HG02973 (cell line): ENCODE measurements at regions not wholly inside any gene's neighbourhood (a gene's known extent, or its start where the extent isn't known, plus 50 kb on each side); places are given as distances from the start of the nearest gene placed in this dataset.

Experiments used
- ATAC-seq: cut with Tn5 transposase; IDR thresholded peaks from one replicate; pipeline ENCODE4 v1.9.1; 2021; ENCODE audit warnings: moderate library complexity; ENCODE audit not compliant: unreplicated experiment

DNA sequence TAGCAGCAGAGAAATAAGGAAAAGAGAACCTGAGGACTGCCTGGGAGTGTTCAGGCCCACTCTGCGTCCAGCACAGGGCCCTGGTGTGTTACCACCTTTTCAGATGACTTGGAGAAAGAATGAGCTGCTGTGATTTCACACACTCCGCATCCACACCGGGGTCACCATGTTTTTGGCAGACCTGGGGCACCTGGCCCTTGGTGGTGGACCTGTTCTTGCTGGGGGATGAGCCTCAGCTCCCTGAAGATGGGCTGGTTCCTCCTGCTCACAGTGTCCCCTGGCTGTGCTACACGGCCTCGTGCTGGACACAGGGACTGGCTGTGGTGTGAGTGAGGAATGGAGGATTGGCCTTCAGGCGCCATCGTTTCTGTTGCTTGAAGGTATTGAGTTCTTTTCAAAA lies 1381.4 kb downstream of the TBC1D22A start:
- ATAC-seq, result no peak

DNA sequence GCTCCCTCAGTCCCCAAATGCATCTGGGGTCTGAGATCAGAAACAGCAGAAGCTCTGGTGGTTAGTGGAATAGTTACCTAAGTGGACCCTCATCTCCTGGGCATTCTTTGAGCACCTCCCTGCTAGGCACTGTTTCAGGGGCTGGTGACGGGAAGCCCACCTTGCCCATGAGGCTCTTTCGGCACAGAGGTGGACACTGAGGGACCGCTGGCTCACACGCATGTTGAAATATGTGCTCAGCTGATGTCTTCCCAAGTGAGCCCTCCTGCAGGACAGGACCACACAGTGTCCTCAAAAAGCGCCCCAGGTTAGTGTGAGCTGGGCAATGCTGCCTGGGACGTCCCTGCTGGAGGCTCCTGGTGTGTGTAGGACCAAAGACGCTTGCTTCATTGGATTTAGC lies 1379.9 kb downstream of the TBC1D22A start:
- ATAC-seq, result no peak

DNA sequence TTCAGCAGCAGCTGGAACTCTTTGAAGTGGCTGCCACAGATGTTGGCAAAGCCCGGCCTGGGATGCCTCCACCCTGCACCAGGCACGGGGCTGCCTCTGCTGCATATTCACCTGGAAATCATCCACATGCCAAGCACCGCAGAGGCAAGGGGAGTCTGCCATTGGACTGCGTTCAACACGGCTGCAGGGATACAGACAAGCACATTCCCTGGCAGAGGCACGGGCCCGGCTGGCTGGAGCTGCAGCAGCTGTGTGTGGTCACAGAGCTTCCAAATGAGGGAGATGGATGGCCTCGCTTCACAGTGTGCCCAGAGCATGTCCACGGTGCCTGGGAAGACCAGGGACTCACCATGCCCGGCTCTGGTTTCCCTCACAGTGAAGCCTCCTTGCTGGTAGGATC lies 1378.9 kb downstream of the TBC1D22A start:
- no peak for ATAC-seq

DNA sequence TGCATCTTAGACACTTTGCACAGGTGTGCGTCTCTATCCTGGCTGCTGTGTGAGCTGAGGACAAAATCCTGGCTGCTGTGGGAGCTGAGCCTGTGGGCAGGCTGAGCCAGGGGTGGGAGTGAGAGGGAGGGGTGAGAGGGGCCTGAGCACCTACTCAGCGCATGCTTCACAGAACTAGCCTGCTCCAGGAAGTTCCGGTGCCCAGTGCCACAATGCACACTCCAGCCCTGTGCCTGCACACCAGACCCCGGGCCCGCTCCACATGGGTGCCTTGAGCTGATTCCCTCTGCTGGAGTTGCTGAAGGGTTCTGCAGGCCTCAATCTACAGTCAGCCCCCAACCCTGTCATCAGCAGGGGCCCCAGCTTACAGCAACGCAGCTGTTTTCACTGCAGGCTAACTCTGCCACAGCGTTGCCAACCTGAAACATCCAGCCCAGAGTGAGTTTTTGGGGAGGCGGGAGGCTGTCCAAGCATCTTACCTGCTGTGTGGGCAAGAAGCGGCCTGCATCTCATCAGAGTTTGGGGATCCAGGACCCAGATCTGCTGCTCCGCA lies 1377.9 kb downstream of the TBC1D22A start:
- ATAC-seq, result no peak

DNA sequence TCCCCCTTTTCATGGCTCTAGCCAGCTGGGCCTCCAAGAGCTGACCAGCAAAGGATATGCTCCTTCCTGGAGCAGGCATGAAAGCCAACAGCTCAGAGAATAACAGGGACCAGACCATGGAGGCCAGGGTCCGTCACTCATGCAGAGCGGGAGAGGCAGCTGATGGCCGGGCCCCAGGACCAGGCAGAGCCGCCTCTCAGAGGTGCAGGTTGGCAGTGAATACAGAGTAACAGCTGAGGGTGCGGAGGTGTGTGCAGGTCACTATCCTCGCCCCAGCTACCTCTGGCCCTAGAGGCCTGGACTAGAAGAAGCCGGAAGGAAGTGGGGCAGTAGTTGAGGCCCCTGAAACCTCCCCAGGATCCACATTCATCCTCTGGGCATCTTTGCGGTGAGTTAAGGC lies 1377.3 kb downstream of the TBC1D22A start:
- no peak for ATAC-seq

DNA sequence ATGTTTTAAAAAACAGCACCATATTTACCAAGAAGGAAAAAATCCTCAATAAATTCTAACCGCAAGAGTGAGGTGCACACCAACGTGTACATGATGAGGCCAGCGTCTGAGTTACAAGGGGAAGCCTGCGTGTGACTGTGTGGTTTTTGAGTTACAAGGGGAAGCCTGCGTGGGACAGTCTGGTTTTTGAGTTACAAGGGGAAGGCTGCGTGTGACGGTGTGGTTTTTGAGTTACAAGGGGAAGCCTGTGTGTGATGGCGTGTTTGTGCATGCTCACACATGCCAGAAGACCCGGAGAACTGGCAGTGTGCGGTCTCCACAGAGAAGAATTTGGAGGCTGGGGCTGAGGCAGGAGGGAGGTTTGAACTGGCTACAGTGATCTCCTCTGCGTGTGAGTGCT lies 1376.4 kb downstream of the TBC1D22A start:
- no peak for ATAC-seq

DNA sequence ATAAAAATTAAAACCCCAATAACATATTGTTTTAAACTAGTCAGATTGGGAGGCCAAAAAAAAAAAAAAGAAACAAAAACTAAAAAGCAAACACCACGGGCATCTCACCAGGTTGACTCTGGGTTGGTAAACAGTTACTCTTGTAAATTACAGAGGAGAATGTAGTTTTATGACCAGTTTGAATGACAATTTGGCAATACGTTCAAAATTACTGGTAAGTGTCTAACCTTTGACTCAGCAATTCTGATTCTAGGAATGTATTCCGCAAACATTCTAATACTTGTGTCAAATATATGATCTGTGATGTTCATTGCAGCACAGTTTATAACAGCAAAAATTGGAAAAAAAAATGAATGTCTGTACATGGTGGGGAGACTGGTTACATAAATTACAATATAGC lies 1376.0 kb downstream of the TBC1D22A start:
- ATAC-seq, result no peak

DNA sequence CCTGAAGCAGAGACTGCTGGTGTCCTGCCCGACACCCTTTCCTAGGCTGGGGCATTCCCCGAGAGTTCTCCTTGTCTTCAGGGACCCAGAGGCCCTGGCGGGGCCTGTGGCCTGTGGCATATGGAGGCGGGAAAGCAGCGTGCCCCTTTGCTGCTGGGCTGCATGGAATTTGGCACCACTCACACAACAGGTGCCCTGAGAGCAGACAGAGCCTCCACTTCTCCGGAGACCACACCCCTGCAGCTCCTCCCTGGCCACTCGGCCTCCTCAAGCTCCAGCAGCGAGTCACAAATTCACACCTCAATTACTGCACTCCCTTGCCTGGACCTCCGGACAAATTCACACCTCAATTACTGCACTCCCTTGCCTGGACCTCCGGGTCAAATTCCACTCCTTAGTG lies 1375.2 kb downstream of the TBC1D22A start:
- ATAC-seq, result no peak

DNA sequence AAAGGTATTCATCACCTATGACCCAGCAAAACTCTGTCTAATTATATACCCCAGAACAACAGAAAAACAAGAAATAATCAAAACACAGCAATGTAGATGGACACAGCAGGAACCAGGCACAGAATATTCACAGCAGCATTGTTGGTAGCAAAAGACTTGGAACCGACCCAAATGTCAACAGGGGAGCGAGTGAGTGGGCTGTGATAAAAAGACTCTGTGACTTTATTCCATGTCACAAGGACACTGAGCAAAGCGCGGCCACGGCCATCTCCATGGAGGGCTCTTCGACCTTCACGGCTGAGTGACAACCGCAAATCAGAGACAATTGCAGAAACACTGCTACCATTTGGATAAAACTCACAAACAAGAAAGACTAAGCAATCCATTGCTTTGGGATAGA lies 1373.1 kb downstream of the TBC1D22A start:
- ATAC-seq, result no peak

DNA sequence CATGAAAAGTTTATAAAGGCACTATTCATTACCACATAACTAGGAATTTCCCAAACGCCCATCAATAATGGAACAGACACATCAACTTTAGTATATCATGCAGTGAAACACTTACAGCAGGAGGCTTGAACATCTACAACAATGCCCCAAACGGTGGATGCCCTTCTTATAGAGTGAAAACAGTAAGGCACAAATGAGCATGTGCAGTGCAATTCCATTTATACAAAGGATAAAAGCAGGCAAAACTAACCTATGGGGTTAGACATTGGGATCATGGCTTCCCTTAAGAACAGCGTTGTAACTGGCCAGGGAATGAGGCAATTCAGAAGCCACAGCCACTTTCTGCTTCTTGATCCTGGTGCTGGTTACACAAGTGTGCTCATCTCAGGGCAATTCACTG lies 1363.0 kb downstream of the TBC1D22A start:
- no peak for ATAC-seq

DNA sequence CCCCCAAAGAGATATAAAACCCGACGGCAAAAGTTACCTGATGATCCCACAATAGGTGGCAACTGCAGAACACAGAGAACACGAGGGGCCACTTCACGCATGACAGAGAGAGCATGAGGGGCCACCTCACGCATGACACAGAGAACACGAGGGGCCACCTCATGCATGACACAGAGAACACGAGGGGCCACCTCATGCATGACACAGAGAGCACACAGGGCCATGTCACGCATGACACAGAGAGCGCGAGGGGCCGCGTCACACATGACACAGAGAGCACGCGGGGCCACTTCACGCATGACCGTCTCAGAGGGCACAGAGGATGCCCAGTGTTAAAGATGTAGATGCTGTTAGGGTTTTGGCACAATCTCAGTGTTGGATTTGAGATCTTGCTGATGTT lies 1359.5 kb downstream of the TBC1D22A start:
- ATAC-seq, result no peak

DNA sequence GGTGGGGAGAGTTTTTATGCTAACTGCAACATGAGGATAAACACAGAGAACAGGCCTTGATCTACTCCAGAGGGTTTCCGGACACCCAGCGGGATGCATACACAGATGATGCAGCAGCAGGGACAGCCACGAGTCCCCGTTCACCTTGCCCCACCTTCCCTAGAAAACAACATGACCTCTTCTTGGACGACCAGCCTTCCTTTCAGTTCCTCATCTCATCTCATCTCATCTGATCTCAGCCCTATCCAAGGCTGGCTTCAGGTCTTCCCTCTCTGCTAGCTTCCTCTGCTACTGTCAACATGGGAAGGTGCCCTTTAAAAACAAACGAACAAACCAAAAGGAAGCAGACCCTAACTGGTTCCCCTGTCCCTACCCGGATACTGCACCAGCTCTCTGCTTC lies 1356.2 kb downstream of the TBC1D22A start:
- no peak for ATAC-seq

DNA sequence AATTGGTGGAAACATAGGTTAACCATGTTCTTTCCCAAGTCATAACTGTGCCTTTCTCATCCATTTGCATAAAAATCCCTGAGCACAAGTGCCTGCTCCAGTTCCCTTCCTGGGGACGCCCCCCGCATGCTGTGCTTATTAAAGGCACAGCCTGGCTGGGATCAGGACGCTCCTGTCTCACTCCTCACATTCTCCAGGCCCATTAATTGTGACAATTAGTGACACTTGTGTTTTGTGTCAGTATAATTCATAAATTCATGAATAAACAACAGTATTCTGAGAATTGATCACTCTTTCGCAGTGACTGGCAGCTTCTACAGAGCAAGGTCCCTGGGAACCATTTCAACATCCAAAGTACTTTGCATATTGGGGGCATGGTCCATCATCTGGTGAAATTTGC lies 1354.4 kb downstream of the TBC1D22A start:
- ATAC-seq, result no peak

DNA sequence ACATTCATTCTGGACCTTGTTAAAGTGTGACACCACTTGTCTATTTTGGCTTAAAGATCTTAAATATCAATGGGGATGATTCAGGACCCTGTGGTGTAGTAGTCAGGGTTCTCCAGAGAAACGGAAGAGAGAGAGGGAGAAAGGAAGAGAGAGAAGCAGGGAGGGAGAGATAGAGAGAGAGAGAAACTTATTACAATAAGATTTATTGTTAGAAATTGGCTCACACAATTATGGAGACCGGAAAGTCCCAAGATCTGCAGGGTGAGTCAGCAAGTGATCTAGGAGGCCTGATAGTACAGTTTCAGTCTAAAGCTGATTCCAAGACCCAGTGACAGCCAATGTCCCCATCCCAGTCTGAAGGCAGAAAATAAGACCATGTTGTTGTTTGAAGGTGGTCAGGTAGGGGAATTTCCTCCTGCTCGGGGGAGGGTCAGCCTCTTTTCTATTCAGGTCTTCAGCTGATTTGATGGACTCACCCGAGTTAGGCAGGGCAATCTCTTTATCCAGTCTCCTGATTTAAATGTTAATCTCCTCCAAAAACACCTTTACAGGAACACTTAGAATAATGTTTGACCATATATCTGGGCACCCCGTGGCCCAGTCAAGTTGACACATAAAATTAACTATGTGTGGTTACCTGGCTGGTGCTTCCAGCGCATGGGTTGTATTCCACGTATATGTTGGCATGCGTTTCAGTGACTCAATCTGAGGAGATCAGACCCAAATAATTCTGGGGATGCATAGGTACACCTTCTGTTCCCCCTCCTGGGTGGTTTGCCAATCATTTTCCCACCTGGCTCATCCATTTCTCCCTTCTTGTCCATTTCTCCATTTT lies 1350.5 kb downstream of the TBC1D22A start:
- ATAC-seq, result no peak

DNA sequence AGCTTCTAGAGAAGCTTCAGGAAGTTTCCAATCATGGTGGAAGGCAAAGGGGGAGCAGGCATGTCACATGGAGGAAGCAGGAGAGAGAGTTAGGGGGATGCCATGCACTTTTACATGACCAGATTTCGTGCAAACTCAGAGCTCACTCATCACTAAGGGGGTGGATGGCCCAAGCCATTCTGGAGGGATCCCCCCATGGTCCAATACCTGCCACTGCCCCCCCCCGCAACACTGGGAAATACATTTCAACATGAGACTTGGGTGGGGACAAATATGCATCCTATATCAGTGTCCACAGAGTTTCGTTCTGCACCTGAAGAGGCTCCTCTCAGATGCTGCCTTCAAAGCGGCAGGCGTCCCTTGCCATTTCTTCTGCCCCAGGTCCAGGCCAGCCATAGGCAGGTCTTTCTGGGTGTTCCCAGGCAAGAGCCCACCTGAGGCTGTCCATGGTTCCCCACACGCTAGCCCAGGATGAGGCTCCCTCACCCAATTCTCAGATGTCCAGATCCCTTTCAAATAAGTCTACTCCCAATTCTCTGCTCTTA lies 1344.3 kb downstream of the TBC1D22A start:
- ATAC-seq, result no peak

DNA sequence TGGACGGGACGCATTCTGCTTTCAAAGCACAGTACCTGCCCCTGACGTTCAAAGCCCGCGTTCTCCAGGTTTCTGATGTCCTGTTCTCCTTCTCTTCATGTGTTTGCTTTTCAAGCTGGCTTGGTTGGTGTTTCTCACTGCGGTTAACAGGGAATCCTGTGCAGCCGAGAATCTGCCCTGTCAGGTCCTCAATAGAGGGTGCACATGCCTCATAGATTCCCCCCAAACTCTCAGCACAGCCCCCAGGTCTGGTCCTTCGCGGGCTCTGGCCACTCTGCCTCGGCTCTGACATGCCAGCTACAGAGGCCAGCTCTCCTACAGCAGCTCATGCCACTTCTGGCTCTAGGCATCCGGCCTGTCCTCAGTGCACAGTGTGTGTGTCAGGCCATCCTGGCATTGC lies 1343.8 kb downstream of the TBC1D22A start:
- no peak for ATAC-seq

DNA sequence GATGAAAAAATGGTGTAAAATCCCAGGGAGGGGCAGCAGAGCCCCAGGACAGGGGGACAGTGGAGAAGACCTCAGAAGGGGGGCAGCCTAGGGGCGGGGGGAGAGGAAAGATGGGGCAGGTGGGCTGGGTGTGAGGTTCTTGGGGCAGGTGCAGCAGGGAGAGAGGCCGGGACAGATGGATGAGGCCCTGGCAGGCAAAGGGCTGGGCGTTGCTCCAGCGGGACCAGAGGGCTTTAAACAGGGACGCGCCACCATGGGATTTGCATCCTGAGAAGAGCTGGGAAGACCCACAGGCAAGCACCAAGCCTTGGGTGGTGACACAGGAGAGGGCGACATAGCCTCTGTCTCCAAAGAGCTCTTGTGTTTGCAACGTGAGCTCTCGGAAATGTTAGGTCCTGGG lies 1342.8 kb downstream of the TBC1D22A start:
- ATAC-seq, result no peak

DNA sequence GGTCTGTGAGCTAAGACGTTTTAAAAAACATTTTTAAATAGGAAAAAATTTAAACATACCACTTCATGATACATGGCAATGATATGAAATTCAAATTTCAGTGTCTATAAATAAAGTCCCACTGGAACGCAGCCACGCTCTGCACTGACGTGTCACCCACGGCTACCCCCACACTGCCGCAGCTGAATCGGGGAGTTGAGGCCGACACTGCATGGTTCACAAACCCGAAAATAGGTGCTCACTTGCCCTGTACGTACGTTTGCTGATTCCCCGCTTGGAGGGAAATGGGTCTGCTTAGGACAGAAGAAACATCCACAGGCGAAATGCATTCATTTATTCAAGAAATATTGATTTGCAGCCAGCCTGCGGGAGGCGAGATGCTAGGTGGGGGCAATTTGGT lies 1342.3 kb downstream of the TBC1D22A start:
- ATAC-seq, result no peak

DNA sequence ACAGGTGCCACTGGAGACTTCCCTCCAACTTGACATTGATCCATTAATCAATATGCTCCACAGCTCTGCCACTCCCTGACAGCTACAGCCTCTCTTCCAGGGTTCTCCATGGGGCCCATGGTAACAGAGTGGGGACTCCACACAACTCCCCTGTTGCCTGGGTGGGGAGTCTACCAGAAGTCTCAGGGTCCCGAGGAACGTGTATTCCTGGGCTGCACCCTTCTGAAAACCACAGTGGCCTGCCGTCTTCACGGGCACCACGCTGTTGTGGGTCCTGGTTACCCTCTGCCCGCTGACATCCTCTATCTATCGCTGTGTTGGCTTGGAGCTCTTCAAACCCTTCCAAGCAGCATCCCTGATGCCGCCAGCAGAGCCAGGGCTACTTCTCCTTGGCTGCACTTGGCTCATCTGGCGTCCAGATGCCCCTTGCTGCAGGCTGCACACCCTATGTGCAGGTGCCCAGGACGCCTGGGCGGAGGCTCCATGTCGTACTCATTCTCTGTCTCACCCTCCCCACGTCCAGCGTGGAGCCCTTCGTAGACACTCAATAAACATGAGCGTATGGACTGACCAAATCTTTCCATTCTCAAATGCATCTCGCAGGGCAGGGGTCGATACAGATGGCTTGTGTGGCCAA lies 1341.8 kb downstream of the TBC1D22A start:
- no peak for ATAC-seq

DNA sequence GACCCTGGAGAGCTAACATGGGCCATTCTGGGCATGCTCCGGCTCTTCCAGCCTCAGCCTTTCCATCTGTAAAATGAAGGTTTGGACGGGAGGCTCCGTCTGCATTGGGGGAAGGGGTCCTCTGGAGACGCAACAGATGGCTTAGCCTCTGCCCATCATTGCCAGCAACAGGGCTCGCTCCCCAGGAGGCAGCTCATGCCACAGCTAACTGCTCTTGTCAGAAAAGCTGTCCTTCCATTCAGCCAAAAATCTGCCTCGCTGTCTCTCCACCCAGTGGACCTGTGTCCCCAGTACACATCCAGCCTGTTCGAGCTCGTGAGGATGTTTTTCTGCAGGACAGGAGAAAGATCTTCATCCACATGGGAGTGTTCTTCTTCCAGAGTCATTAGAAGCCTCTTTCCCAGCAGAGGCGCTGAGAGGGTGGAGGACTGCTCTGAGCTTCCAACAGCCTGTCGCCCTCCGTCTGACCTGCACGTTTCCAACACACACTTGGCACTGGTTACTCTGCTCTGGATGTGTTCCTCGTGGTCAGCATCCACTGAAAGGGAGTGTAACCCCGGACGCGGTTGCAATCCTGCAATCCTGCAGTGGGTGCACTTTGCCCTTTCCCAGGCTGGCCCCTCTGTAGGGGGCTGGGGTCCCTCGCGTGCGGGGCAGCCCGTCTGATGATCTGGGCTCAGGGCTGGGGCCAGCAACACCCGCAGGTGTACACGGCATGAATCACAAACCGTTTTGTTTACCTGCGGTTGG lies 1340.9 kb downstream of the TBC1D22A start:
- ATAC-seq, result no peak

DNA sequence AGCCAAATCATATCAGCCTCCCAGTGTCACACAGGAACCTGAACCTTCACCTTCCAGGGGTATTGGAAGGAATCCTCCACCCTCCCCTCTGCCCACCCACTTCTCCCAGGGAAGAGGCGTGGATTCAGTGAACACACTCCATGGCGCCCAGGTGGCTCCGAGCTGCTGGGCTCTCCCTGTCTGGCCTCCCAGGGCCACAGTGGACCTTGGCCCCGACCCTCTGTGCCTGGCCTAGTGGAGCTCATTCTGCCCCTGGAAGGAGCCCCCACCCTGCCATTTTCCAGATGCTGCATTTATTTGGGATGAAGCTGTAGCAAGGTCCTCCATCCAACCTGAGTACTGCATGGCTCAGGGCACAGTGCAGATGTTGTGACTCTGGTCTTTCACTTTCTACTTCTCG lies 1340.1 kb downstream of the TBC1D22A start:
- no peak for ATAC-seq
